H1 (cell line): ENCODE measurements at regions not wholly inside any gene's neighbourhood (a gene's known extent, or its start where the extent isn't known, plus 50 kb on each side); places are given as distances from the start of the nearest gene placed in this dataset.

Experiments used
- CTCF ChIA-PET: fragments of 300-600 bp; sonication (Branson Sonifier 250); formaldehyde crosslinking; loops from one replicate; lab custom pipeline; 2021; ENCODE audit not compliant: partially characterized antibody; lab: Charles Lee
- POLR2A ChIA-PET: fragments of 300-600 bp; sonication (Branson Sonifier 250); formaldehyde crosslinking; loops from one replicate; lab custom pipeline; 2021; ENCODE audit warnings: inconsistent platforms; ENCODE audit not compliant: partially characterized antibody; lab: Charles Lee
- DNase-seq, 2 experiments: peaks; one replicate each; pipeline versions ENCODE4 v3.0.0 to v3.0.0-alpha.2; 2010 to 2022; ENCODE audit warnings: low spot score in 2 of 2, low read depth in 1 of 2, mixed read lengths in 1 of 2
- FAIRE-seq: peaks from 2 replicates; lab custom pipeline; 2011; peaks lifted over from hg19 to GRCh38; lab: Jason Lieb, UNC
- H2AFZ ChIP-seq: 2 replicates; pipeline ENCODE4 v1.8.1; 2012; ENCODE audit warnings: low read length, inconsistent platforms
- H2AK5ac ChIP-seq: 2 replicates; pipeline ENCODE4 v1.6.1; 2013; ENCODE audit warnings: low read depth, low read length
- H2BK120ac ChIP-seq: replicated peaks from 2 replicates; pipeline ENCODE3; 2013; ENCODE audit warnings: low read depth, low read length, inconsistent platforms
- H2BK12ac ChIP-seq: 2 replicates; pipeline ENCODE4 v1.6.1; 2013; ENCODE audit warnings: low read depth, low read length
- H2BK15ac ChIP-seq: 2 replicates; pipeline ENCODE4 v1.6.1; 2013; ENCODE audit warnings: low read length
- H2BK20ac ChIP-seq: 2 replicates; pipeline ENCODE4 v1.6.1; 2013; ENCODE audit warnings: low read length
- H2BK5ac ChIP-seq: 2 replicates; pipeline ENCODE4 v1.6.1; 2013; ENCODE audit warnings: low read depth, low read length
- H3K14ac ChIP-seq: 2 replicates; pipeline ENCODE4 v1.6.1; 2013; ENCODE audit warnings: inconsistent platforms; ENCODE audit not compliant: insufficient read length
- H3K18ac ChIP-seq: 2 replicates; pipeline ENCODE4 v1.6.1; 2013; ENCODE audit warnings: low read length; ENCODE audit errors: extremely low read depth
- H3K23ac ChIP-seq: 2 replicates; pipeline ENCODE4 v1.6.1; 2013; ENCODE audit warnings: inconsistent platforms; ENCODE audit not compliant: insufficient read length
- H3K23me2 ChIP-seq: 2 replicates; pipeline ENCODE4 v1.6.1; 2013; ENCODE audit warnings: low read depth, low read length
- H3K27ac ChIP-seq: 2 replicates; pipeline ENCODE4 v1.6.1; 2011; ENCODE audit warnings: low read depth, low read length, inconsistent platforms
- H3K27me3 ChIP-seq, 4 experiments: replicated peaks in 1 of 4; 1 replicate in 1 of 4; 2 replicates in 3 of 4; pipeline versions ENCODE4 v1.6.1 to v1.8.1; 2011 to 2013; ENCODE audit warnings: low read length in 3 of 4, mild to moderate bottlenecking in 3 of 4, inconsistent platforms in 2 of 4, mixed read lengths in 2 of 4, moderate library complexity in 1 of 4; ENCODE audit not compliant: control insufficient read depth in 3 of 4, insufficient read depth in 3 of 4; ENCODE audit errors: extremely low read depth in 1 of 4
- H3K36me3 ChIP-seq, 4 experiments: 2 replicates each; pipeline versions ENCODE4 v1.6.1 to v1.8.1; 2011 to 2013; ENCODE audit warnings: mild to moderate bottlenecking in 4 of 4, low read length in 3 of 4, moderate library complexity in 2 of 4, control low read depth in 1 of 4, inconsistent platforms in 1 of 4; ENCODE audit not compliant: insufficient read depth in 4 of 4, control insufficient read depth in 2 of 4
- H3K4ac ChIP-seq: replicated peaks from 2 replicates; pipeline ENCODE3; 2013; ENCODE audit warnings: low read length, low read depth, mixed read lengths, inconsistent platforms; ENCODE audit not compliant: insufficient read length
- H3K4me1 ChIP-seq, 4 experiments: replicated peaks in 1 of 4; 1 replicate in 1 of 4; 2 replicates in 3 of 4; pipeline versions ENCODE4 v1.6.1 to v1.8.1; 2011 to 2013; ENCODE audit warnings: low read length in 3 of 4, inconsistent platforms in 2 of 4, mixed read lengths in 1 of 4; ENCODE audit not compliant: insufficient read depth in 4 of 4, control insufficient read depth in 3 of 4
- H3K4me2 ChIP-seq, 2 experiments: 2 replicates each; pipeline versions ENCODE4 v1.6.1 to v1.8.1; 2011 to 2013; ENCODE audit warnings: low read depth in 2 of 2, low read length in 2 of 2, control low read depth in 1 of 2, inconsistent platforms in 1 of 2, mild to moderate bottlenecking in 1 of 2; ENCODE audit not compliant: insufficient read depth in 1 of 2
- H3K4me3 ChIP-seq, 4 experiments: fragments of 200-600, 300-600 bp in 1 of 4; sonication (generic), shearing (Covaris generic), sonication (Bioruptor Twin) in 1 of 4; 2 replicates each; pipeline versions ENCODE4 v1.5.1 to v1.8.1; 2011 to 2016; ENCODE audit warnings: low read length in 4 of 4, low read depth in 3 of 4, control low read depth in 2 of 4, inconsistent platforms in 2 of 4, mild to moderate bottlenecking in 2 of 4, mixed read lengths in 1 of 4, moderate library complexity in 1 of 4; ENCODE audit not compliant: insufficient read depth in 2 of 4; ENCODE audit errors: extremely low read depth in 1 of 4
- H3K56ac ChIP-seq: replicated peaks from 2 replicates; pipeline ENCODE3; 2013; ENCODE audit warnings: low read depth, mild to moderate bottlenecking, mixed read lengths, low read length, inconsistent platforms; ENCODE audit not compliant: insufficient read length
- H3K79me1 ChIP-seq: 2 replicates; pipeline ENCODE4 v1.6.1; 2013; ENCODE audit warnings: low read depth, low read length, control low read depth
- H3K79me2 ChIP-seq, 2 experiments: 2 replicates each; pipeline versions ENCODE4 v1.6.1 to v1.8.1; 2012 to 2013; ENCODE audit warnings: low read length in 2 of 2, mild to moderate bottlenecking in 2 of 2, inconsistent platforms in 1 of 2; ENCODE audit not compliant: insufficient read depth in 2 of 2, control insufficient read depth in 1 of 2
- H3K9ac ChIP-seq, 4 experiments: replicated peaks in 1 of 4; 1 replicate in 1 of 4; 2 replicates in 3 of 4; pipeline versions ENCODE4 v1.6.1 to v1.8.1; 2011 to 2013; ENCODE audit warnings: low read depth in 3 of 4, low read length in 3 of 4, control low read depth in 2 of 4, mild to moderate bottlenecking in 2 of 4, moderate library complexity in 2 of 4, inconsistent platforms in 1 of 4; ENCODE audit errors: extremely low read depth in 1 of 4
- H3K9me3 ChIP-seq, 2 experiments: 2 replicates each; pipeline versions ENCODE4 v1.6.1 to v1.8.1; 2012 to 2013; ENCODE audit warnings: mild to moderate bottlenecking in 2 of 2, moderate library complexity in 2 of 2, control low read depth in 1 of 2, inconsistent platforms in 1 of 2, low read depth in 1 of 2, low read length in 1 of 2, mixed read lengths in 1 of 2; ENCODE audit not compliant: insufficient read depth in 2 of 2
- H4K20me1 ChIP-seq, 2 experiments: replicated peaks in 1 of 2; 2 replicates each; pipeline versions ENCODE3 to v1.8.1; 2011 to 2013; ENCODE audit warnings: inconsistent platforms in 2 of 2, low read length in 2 of 2, mild to moderate bottlenecking in 1 of 2; ENCODE audit not compliant: insufficient read depth in 2 of 2, control insufficient read depth in 1 of 2
- H4K5ac ChIP-seq: 2 replicates; pipeline ENCODE4 v1.6.1; 2013; ENCODE audit warnings: low read length, low read depth, mixed read lengths, inconsistent platforms; ENCODE audit not compliant: insufficient read length
- H4K8ac ChIP-seq: 2 replicates; pipeline ENCODE4 v1.8.0; 2013; ENCODE audit warnings: mild to moderate bottlenecking, moderate library complexity, low read length, inconsistent platforms; ENCODE audit not compliant: insufficient read depth; ENCODE audit errors: extremely low read depth
- H4K91ac ChIP-seq: replicated peaks from 2 replicates; pipeline ENCODE3; 2013; ENCODE audit warnings: low read length, mixed read lengths, inconsistent platforms; ENCODE audit not compliant: insufficient read length
- ASH2L ChIP-seq: fragments of 200-600, 300-600 bp; sonication (generic); IDR thresholded peaks from one replicate; pipeline ENCODE4 v1.7.1; 2017; ENCODE audit warnings: low read length
- CEBPB ChIP-seq: IDR thresholded peaks from 2 replicates; pipeline ENCODE4 v1.6.1; 2012; ENCODE audit warnings: low read depth, low read length
- CHD1 ChIP-seq: IDR thresholded peaks from 2 replicates; pipeline ENCODE4 v1.6.1; 2012; ENCODE audit warnings: low read depth, low read length, improper control_type of control experiment
- EZH2 ChIP-seq: fragments of 200-600 bp; sonication (generic); IDR thresholded peaks from 2 replicates; pipeline ENCODE4 v1.7.1; 2012; ENCODE audit warnings: low read depth, mild to moderate bottlenecking, moderate library complexity, low read length, inconsistent platforms; ENCODE audit not compliant: severe bottlenecking
- HDAC2 ChIP-seq, 2 experiments: fragments of 300-600 bp in 1 of 2; sonication (generic) in 1 of 2; IDR thresholded peaks; 2 replicates each; pipeline ENCODE4 v1.6.1; 2011 to 2012; ENCODE audit warnings: low read depth in 2 of 2, low read length in 2 of 2, mild to moderate bottlenecking in 2 of 2, moderate library complexity in 2 of 2, borderline replicate concordance in 1 of 2, inconsistent platforms in 1 of 2
- JUND ChIP-seq: IDR thresholded peaks from 2 replicates; pipeline ENCODE4 v1.6.1; 2011; ENCODE audit warnings: mild to moderate bottlenecking, improper control_type of control experiment, low read length
- MAFK ChIP-seq: IDR thresholded peaks from 2 replicates; pipeline ENCODE4 v1.6.1; 2012; ENCODE audit warnings: low read depth, mild to moderate bottlenecking, improper control_type of control experiment, low read length
- WGBS, 2 experiments: shearing (Covaris generic) in 1 of 2; methylation state at CpG; one replicate each; pipeline versions ENCODE4 v1.1.6 to v1.1.7; 2013 to 2015; ENCODE audit warnings: low lambda C conversion rate in 2 of 2, mixed read lengths in 2 of 2, inconsistent platforms in 1 of 2, low coverage in 1 of 2, missing lambda C conversion rate in 1 of 2; ENCODE audit not compliant: insufficient replicate concordance in 2 of 2, insufficient coverage in 1 of 2, insufficient read length in 1 of 2; ENCODE audit errors: extremely low coverage in 1 of 2, missing lambda C conversion rate in 1 of 2; 5-methylcytosine and 5-hydroxymethylcytosine counted together

- no peak for DNase-seq
- H3K79me2 ChIP-seq = no peaks in the 10 kb centered on the region
- no peak overlapping the region for H3K27ac ChIP-seq
- no peak overlapping the region for H3K9ac ChIP-seq
- H3K56ac ChIP-seq = no peak overlapping the region
- no peak overlapping the region for H2AFZ ChIP-seq
- H3K27me3 ChIP-seq = no peaks in the 10 kb centered on the region
- no peak overlapping the region for H2BK12ac ChIP-seq
- no peaks in the 10 kb centered on the region; a peak in 1 of 4 replicates for H3K9me3 ChIP-seq
- H3K18ac ChIP-seq = no peak overlapping the region
- no peak overlapping the region for H3K23ac ChIP-seq
- POLR2A ChIA-PET = interaction anchor here (2.7 kb wide), 1 partner anchor 194 kb away, joined by 5 read pairs; no protein-coding TSS in a partner anchor
- TF ChIP-seq HDAC2 (IDR thresholded peaks at IDR 0.05; ENCODE audit: borderline replicate concordance in 1 of 2, low read depth in 2 of 2, low read length in 2 of 2) (no peak), ASH2L (no peak), MAFK (no peak), CHD1 (no peak), CEBPB (no peak), JUND (no peak), EZH2 (no peak)
- TF ChIP-seq, all 59 proteins: peak for 0
- CTCF ChIA-PET = interaction anchor here (0.6 kb wide), 1 partner anchor 947 kb away, joined by 3 read pairs; no protein-coding TSS in a partner anchor
- peaks cover 3 to 10% (median 8%) of the 10 kb centered on the region in 4 experiments; a peak in 6 of 7 replicates for H3K4me1 ChIP-seq
- no peaks in the 10 kb centered on the region for H3K36me3 ChIP-seq
- H3K79me1 ChIP-seq = no peaks in the 10 kb centered on the region
- no peak overlapping the region for H3K4me3 ChIP-seq
- WGBS, 2 experiments = 92% methylated on average over 4 of the region's 4 CpGs; no CpG with 5 or more reads in 1 of the 2 experiments
- H2BK15ac ChIP-seq = no peak overlapping the region
- H4K5ac ChIP-seq = no peak overlapping the region
- no peak overlapping the region for H2AK5ac ChIP-seq
- H3K14ac ChIP-seq = no peak overlapping the region
- no peak overlapping the region for H4K91ac ChIP-seq
- H2BK20ac ChIP-seq = no peak overlapping the region
- no peak overlapping the region for H2BK120ac ChIP-seq
- no peak overlapping the region; the same call in 1 of the 2 replicates for H2BK5ac ChIP-seq
- no peak overlapping the region for H3K4me2 ChIP-seq
- FAIRE-seq = no peak
- no peaks in the 10 kb centered on the region; the same call in 1 of the 2 replicates for H3K23me2 ChIP-seq
- no peaks in the 10 kb centered on the region for H4K20me1 ChIP-seq
- no peak overlapping the region for H3K4ac ChIP-seq
- no peak overlapping the region for H4K8ac ChIP-seq
Measured at GRCh38 chr4:181946902-181947301, 296.3 kb upstream of the TENM3 start.
